NCI-H2227 (cell line): ENCODE measurements at regions not wholly inside any gene's neighbourhood (a gene's known extent, or its start where the extent isn't known, plus 50 kb on each side); places are given as distances from the start of the nearest gene placed in this dataset.
"Not testable (repeated sequence)": the region's sequence is repeated elsewhere in the genome, so short reads cannot be mapped to it uniquely, and the experiment has no call there.

Experiments
- DNase-seq: peaks from one replicate; lab custom pipeline; 2025; ENCODE audit not compliant: unreplicated experiment; lab: John Stamatoyannopoulos, UW

DNA sequence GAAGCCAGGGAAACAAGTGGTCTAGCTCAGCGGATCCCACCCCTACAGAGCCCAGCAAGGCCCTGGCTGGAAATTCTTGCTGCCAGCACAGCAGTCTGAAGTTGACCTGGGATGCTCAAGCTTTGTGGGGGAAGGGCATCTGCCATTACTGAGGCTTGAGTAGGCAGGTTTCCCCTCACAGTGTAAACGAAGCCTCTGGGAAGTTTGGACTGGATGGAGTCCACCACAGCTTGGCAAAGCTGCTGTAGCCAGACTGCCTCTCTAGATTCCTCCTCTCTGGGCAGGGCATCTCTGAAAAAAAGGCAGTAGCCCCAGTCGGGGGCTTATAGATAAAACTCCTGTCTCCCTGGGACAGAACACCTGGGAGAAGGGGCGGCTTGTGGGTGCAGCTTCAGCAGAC lies 365.9 kb upstream of the SALL1 start:
- not testable (repeated sequence) for DNase-seq

DNA sequence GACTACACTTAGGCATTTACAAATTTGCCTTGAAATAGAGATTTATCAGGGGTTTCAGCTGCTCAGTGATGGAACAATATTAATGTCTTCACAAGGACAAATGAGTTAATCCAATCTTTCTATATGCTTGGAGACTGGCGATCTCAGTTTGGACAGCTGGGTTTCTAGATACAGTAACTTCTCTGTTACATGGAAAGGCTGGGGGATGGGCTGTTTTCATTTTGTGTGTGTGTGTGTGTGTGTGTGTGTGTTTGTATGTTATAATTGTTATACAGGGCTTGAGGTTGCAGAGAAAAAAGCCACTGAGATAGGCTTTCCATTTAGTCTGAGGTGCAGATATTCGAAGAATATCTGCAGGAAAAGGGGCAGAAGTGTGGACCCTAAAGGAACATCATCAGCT lies 359.3 kb upstream of the SALL1 start:
- no peak for DNase-seq

DNA sequence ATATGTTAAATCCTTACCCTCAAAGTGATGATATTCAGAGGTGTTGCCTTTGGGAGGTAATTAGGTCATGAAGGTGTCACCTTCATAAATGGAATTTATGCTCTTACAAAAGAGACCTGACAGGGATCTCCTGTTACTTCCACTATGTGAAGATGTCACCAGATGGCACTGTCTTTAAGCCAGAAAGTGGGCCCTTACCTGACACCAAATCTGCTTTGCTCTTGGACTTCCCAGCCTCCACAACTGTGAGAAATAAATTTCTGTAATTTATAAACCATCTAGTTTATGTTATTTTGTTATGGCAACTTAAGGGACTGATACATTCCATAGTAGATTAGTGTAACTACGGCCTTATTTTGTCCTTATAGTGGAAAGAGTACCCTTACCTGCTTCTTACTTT lies 358.3 kb upstream of the SALL1 start:
- DNase-seq, result no peak

DNA sequence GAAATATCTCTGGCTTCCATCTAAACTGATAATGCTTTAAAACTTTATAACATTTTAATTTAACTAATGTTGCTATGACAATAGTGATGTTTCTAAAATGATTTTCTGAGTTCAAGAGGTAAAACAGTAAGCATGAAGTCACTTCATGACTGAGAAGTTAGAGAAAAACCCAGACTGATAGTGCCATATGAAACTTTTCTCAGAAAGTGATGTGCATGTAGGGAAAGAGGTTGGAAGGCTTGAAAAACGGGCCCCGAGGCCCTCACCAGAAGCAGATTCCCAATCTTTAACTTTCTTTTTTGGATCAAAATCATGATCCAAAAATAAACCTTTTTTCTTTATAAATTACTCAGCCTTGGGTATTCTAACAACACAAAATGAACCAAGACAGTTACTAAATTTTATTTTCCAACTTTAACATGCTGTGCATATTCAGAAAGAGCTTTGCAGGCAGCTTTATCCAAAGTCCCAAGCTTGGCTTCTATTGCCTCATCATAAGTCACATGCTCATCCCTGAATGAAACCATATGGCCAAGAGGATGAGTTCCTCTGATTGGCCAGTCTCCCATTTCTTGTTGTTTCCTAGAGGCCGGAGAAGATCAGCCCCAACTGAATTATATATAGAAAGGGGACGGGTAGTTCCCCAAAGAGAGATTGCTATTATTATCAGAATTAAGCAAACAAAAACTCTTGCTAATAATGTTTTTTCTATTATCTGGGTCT lies 357.6 kb upstream of the SALL1 start:
- no peak for DNase-seq

DNA sequence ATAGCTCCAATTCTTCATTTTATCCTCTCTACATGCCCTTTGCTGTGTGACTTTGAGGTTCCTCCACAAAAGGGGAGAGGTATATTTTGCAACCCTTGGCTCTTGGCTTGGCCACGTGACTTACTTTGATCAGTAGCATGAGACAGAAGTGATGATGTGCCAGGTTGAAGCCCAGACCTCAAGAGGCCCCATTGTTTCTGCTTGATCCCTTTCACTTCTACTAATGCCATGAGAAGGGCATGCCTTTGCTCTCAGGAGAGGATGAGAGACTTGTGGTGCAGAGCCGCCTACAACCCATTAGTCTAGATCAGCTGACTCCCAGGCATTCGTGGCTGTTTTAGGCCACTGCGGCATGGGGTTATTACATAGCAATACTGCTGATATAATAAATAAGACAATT lies 356.2 kb upstream of the SALL1 start:
- no peak for DNase-seq

DNA sequence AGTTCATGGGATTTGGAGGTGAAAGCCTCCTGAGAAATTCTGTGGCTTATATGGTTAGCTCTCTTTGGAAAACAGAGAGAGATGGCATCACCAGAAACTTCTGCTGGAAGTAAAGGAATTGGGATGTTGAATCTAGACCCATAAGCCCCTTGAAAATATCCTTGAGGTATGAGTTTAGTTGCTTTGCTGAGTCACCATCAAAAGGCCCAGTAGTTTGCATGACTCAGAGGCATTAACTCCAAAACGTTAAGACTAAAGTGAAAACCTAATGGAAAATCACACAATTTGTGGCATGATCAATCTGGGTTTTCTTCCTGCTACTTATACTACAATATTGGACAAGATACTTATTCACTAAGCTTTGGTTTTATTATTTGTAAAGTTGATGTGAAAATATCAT lies 349.2 kb upstream of the SALL1 start:
- DNase-seq, result no peak

DNA sequence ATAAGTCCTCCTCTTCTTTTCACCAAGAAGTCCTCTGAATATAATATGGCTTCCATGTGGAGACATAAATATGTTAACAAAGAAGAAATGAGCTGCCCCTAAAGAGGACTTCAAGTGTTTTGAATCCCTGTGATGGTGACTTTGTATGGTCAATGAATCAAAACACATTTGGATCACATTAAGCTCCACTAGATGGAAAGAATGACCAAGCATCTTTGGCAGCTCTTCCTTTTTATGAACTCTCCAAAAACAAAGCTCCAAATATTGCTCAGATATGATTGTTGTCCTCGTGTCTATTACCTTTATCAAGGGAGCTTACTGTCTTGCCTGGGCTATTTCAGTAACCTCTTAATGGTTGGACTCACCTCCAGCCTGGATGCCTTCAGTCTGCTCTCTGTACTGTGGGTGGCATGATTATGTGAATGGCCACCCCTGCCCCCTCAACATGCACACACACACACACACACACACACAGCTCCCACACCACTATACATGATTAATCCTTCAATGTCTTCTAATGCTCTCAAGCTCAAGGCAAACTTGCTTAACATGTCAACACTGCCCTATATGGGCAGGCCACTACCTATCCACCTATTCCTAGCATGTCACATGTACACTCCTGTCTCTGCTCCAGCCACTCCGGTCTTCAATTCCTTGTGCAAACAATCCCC lies 346.6 kb upstream of the SALL1 start:
- DNase-seq, result no peak

DNA sequence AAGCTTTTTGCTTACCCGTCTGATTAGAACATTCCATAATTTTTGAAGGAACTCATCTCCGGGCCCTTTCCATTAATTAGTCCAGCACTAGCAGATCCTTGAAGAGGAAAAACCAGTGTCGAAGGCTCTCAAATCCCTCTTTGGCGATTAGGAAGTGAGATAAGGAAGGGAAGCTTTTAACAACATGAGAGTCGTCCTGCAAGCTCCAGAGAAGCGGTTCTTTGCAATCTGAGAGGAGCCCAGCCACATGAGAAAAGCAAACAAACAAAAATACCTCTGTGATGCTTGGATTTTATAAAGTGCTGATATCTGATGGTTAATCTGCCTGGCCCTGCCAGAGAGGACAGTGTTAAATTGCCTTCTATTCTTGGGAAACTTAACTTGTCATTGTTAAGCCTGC lies 339.8 kb upstream of the SALL1 start:
- DNase-seq, result no peak

DNA sequence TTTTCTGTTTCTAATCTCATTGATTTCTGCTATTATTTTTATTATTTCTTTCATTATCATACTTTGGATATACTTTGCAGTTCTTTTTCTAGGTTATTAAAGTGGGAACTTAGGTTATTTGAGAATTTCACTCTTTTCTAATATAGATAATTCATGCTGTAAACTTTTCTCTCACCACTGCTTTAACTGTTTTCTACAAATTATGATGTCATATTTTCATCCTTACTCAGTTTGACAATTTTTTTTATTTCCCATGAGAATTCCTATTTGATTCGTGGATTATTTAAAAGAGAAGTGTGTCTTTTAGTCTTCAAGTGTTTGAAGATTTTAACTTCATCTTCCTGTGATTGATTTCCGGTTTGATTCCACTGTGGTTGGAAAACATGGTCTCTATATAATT lies 336.8 kb upstream of the SALL1 start:
- no peak for DNase-seq

DNA sequence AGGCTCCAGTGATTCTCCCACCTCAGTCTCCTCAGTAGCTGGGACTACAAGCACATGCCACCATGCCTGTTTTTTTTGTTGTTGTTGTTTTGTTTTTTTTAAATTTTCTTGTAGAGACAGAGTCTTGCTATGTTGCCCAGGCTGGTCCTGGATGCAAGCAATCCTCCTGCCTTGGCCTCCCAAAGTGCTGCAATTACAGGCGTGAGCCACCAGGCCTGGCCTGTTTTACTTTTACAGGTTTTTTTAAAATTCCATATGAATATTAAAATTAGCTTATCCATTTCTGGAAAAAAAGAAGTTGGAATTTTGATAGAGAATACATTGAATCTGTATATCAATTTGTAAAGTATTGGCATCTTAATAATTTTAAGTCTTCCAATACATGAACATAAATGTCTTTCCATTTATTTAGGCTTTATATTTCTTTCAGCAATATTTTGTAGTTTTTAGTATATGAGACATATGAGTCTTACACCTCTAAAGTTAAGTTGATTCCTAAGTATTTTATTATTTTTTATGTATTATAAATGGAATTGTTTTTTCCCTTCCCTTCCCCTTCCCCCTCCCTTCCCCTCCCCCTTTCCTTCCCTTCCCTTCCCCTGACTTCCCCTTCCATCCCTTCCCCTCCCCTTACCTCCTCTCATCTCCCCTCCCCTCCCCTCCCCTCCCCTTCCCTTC lies 323.5 kb upstream of the SALL1 start:
- DNase-seq, result no peak

DNA sequence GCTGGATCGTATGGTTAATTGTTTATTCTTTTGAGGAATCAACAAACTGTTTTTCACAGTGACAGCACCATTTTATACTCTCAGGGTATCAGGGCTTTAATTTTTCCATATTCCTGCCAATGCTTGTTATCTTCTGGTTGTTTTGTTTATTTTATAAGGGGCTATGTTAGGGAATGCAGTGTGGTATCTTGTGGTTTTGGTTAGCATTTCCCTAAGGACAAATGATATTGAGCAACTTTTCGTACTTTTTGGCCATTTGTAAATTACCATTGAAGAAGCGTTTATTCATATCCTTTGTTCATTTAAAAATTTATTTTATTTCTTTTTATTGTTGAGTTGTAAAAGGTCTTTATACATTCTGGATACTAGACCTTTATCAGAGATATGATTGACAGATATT lies 322.0 kb upstream of the SALL1 start:
- no peak for DNase-seq

DNA sequence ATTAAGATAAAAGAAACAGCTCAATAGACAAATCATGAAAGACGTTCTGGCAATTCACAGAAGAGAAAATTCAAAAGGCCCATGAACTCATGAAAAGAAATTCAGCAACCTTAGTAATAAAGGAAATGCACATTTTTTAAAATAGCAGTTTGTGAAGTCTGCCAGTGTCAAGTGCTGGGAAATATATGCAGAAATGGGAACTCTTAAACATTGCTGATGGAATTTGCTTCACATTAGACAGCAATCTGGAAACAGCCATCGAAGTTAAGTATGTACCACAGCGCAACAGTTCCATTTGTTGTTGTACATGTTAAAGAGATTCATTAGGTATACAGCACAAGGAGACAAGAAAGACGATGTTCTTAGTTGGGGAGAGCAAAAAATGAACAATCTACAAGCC lies 319.4 kb upstream of the SALL1 start:
- DNase-seq, result no peak

DNA sequence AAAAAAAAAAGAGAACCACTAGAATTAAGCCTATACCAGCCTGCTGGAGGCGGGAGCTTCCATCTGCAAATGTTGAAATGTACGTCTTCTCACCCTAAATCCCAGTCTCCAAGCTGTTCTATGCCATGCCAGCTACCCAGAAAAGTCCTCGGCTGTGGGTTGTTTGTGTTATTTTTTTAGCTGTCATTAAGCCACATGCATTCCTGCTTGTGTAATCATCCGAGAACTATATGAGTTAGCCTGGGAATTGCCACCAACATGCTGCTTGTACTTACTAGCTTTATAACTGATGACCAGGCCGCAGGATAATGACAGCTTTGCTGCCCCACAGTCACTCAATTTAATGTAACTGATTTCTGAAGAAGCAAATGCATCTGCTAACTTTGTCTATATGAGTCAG lies 313.9 kb upstream of the SALL1 start:
- peak; percentile 53 for DNase-seq

DNA sequence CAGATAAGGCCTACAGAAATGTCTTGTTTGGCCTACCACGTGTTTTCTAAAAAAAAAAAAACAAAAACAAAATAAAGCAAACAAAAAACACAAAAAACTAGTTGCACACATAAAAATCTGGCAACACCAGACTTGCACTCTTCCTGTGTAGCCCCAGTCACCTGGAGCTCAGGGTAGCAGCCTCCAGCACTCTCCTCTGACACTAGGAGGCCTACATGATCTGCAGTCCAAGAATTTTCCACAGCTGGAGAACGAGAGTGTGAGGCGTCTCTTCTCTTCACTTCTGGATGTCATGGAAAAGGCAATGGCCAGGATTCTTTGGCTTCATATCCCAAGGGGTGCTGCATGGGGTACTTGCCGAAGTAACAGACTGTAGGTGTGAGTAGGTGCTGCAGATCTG lies 310.2 kb upstream of the SALL1 start:
- DNase-seq, result no peak

DNA sequence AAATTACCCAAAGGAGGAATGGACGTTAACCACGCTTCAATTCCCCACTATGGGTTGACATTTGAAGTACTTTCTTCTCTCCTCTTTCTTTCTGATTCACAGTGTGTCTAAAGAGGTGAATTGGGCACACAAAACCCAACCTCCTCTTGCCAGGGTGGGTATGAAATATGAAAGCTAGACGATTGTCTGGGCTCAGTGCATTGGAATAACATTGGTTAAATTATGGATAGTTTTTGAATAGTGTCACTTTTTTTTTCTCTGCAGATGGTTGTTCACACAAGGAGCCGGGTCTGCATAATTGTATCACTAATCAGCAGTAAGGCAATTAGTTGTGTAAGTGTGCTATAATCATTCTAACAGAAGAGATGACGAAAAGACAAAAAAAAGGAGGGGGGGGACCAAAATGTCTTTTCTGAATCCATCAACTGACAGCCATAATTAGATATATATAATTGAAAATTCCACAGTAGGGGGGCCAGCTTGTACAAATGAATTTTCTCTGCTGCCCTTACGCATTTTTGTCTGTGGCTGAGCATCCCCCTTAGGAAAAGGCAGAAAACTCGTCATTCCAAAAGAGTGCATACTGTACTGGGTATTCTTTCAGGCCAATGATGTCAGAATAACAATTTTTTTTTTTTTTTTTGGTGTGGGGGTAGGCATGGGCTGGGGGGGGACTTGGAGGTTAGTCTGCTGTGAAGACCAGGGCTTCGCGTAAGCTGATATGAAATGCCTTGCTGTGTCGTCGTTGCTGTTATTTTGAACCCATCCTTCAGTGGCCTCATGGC lies 307.5 kb upstream of the SALL1 start:
- no peak for DNase-seq

DNA sequence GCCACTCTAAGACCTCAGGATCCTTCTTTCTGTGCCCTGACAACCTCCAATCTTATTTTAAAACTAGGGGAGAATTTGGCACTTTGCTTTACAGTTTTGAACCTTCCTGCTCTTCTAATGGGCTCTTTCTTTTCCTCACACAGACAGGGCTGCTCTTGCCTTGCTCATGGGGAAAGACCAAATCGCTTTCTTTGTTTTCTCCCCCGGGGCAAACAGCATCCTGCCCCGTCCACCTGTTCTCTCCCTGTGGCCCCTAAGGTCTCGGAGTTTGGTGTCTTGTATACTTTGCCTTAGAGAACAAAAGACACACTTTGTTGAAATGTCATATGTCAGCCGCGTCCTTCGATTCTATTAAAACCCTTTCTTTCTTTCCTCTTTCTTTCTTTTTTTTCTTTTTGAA lies 306.7 kb upstream of the SALL1 start:
- DNase-seq, result no peak

DNA sequence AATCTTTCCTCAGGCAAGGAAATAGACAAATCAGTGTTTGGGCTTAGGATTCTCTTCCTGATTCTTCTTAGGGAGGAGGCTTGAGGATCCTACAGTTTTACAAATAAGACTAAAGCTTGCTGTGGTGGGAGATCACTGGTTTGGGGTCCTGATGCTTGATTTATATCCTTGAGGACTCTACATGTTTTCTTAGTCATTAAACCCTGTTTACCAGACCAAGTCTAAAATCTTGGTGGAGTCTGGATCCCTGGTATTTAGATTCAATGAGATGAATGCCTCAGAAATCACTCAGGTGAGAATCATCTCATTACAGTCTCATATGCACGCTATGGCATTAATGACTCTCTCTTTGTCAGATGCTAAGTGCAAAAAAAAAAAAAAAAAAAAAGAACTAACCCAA lies 304.3 kb upstream of the SALL1 start:
- no peak for DNase-seq

DNA sequence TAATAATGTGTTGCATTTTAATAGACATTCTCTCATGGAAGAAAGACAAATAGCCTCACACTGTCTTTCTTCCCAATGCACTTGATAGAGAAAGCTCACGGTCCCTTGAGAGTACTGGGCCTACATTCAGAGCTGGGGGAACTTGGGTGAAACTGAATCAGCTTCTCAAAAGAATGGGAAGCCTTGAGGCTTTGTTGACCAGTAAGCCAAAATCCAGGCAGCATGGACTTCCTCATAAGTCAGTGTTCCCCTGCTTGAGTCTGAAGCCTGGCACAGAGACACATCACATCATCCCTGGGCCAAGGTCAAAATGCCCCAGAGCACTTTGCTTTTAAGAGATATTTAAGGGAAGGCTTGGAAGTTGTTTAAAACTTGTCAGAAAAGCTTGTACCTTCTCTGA lies 302.2 kb upstream of the SALL1 start:
- no peak for DNase-seq

DNA sequence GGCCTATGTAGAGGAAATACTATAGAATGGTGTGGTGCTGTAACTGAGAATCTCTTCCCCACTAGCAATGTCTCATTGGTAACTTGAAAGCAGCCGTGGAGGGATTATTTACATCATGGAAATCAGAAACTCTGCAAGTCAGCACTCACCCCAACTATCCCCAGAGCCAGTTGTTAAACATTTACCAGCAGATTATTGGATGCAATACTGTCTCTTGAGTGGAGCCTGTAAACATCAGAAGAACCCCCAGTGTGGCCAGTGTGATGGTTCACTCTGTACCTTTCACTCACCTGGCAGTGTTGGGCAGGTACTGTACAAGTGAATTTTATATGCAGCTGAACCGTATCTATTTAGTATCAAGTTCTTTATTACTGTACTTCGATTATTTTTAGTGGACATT lies 299.8 kb upstream of the SALL1 start:
- DNase-seq, result no peak

DNA sequence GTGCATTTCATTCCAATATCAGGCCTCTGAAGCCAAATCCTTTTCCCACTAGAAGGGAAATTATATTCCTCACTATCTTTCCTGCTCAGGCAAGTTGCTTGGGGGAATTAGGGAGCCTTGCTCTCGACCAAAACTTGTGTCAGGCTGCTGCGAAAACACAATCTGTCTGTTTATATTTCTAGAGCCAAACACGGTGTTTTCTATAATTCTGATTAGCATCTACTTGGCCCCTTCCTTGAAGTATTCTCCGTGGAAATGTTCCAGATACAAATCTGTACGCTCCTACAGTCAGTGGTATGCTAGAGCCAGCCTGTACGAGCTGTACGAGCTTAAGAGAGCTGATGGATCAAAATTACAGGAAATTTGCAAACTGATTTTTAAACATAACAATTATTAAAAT lies 299.3 kb upstream of the SALL1 start:
- no peak for DNase-seq

DNA sequence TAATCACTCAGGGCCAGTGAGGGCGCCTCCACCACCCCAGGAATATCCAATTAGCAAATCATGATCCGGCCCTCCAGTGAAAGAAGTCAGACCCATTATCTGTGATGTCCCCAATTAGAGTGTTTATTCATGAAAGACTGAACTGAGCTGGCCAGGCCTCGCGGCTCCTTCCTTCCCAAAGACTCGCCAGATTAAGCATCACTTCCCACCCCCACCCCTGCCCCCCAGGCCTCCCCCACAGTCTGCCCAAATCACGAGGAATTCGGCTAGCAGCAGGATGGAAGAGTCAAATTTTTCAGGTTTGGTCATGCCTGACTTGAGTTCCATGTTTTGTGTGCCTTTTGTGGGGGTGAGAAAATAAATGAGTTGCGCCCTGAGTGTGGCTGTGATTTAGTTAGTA lies 298.4 kb upstream of the SALL1 start:
- no peak for DNase-seq

DNA sequence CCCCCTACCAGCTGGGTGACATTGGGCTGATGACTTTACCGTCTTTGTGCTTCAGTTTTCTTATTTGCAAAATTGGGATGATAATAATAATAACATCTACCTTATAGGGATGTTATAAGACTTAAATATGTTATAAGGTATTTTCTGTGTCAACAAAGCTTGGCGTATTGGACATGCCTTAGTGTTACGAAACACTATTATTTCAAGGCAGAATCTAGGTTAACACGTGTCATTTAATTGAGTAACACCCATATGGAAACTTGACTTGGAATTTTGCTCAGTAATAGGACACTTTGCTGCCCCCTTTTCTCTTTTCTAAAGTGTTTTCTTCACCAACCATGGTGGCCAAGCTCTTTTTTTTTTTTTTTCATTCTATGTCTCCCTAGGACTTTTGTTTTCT lies 294.2 kb upstream of the SALL1 start:
- no peak for DNase-seq
